Choroid plexus epithelial cell (primary cell): ENCODE measurements at regions not wholly inside any gene's neighbourhood (a gene's known extent, or its start where the extent isn't known, plus 50 kb on each side); places are given as distances from the start of the nearest gene placed in this dataset.
A peak's percentile ranks its signal among the peaks of the same experiment; 100 is the strongest.
"Not testable (repeated sequence)": the region's sequence is repeated elsewhere in the genome, so short reads cannot be mapped to it uniquely, and the experiment has no call there.

Source experiments
- DNase-seq: peaks from one replicate; pipeline ENCODE4 v3.0.0-alpha.2; 2010; ENCODE audit warnings: low read depth
- H3K4me3 ChIP-seq: 2 replicates; pipeline ENCODE4 v1.5.1; 2011; ENCODE audit warnings: low read depth, mild to moderate bottlenecking, control low read depth, low read length, moderate library complexity
- CTCF ChIP-seq: conservative IDR thresholded peaks from 2 replicates; pipeline ENCODE4 v1.5.1; 2011; ENCODE audit warnings: low read depth, mild to moderate bottlenecking, control low read depth, inconsistent platforms, low read length, moderate library complexity

DNA sequence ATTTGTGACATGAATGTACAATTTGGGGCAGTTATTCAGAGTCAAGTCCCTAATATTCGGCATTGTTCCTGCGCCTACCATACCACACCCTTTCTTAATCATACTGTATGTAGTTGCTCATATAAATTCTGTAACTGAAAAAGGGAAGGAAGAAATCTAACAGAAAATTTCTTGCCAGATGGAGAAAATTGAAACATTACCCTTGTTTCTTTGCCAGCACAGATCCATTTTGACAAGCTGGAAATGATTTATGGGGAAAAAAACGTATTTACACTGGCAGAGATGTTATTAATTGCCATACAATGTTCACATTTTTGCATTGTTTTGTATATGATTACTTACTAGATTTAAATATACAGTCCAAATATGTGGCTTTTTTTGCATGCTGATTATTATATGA lies 363.8 kb upstream of the PKN2 start:
- no peak for TF ChIP-seq CTCF
- H3K4me3 ChIP-seq: no peak overlapping the region
- DNase-seq: no peak

- no peak for DNase-seq
- no peak overlapping the region for H3K4me3 ChIP-seq
- TF ChIP-seq CTCF: no peak
These were observed 362.4 kb upstream of the PKN2 start for GRCh38 chr1:88321706-88322105.

DNA sequence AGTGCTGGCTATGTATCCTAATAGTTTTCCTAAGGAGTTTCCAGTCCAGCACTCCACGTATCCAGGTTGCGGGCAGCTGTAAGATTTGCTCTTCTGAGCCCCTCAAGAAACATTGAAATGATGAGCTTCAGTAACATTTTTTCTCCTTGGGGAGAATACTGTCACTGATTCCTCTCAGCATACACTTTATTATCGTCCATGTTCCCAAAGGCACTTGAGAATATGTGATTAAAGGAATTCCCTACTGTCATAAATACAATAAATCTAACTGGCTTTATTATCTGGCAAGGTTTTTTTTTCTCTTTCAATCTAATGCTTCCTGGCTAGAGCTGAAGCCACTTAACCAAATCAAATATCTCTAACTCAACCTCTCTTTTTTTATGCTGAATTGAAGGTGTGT lies 359.2 kb upstream of the PKN2 start:
- DNase-seq: no peak
- TF ChIP-seq CTCF: no peak
- no peak overlapping the region for H3K4me3 ChIP-seq

DNA sequence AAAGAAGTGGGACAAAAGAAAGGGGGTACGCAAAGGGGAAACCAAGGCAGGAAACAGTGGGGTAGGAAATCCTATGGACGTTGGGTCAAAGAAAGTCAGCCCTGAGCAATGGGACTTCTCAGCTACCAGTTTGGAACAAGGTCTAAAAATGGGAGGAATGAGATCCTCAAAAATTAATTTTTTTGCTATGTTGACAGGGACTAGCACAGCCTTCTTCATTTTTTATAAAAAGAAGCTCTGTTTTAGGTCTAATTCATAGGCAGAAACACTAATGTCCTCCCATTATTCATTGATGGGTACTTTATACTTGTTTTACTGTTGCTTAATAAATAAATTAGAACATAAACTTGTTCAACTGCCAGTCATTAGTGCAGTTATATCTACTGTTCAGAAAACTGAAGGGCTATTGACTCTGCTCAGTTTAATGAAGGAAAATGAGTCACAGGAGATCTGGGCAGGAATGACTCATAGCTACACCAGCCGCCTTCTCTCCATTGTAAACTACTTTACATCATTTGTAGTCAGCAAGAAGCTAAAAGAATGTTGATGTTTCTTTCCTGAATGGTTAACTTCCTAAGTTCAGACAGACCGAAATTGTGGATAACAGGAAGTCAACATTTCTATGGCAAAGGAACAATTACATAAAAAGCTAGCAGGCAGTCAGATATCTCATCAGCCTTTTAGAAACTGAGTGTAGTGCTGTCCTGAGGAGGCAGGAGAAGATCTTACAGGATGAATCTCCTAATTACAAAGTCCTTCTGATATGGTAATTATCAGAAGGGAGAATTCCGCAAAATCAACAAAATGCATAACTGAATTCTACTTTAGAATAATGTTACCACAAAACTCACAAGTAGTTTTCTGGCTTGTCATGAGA lies 356.4 kb upstream of the PKN2 start:
- H3K4me3 ChIP-seq: no peak overlapping the region
- peak; percentile 59 for DNase-seq
- TF ChIP-seq CTCF: no peak

DNA sequence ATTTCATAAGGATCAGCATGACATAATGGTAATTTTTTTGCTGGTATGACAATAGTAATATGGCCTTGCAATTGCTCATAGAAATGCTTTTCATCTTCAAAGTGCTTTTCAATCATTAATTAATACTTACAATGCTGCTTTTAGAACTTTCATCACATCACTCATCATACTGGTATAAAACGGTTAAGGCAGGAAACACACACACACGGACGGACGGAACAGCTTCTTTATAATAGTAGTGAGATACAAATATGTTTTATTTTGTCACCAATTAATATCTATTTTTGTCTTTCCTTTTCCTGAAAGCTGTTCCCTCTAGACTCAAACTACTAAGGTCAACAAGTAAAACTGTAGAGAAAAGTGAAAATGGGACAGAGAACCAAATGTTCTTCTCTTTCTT lies 353.9 kb upstream of the PKN2 start:
- no peak overlapping the region for H3K4me3 ChIP-seq
- DNase-seq: no peak
- no peak for TF ChIP-seq CTCF

- no peak for TF ChIP-seq CTCF
- no peak for DNase-seq
These were observed 350.9 kb upstream of the PKN2 start for GRCh38 chr1:88333086-88333695.

GRCh38 chr1:88341447-88341846 lies 342.6 kb upstream of the PKN2 start:
- no peak overlapping the region for H3K4me3 ChIP-seq
- DNase-seq: no peak
- TF ChIP-seq CTCF: no peak

More at GRCh38 chr1:88333086-88333695, 350.9 kb upstream of the PKN2 start:
- no peak overlapping the region for H3K4me3 ChIP-seq

GRCh38 chr1:88342081-88342480 lies 342.0 kb upstream of the PKN2 start:
- not testable (repeated sequence) for DNase-seq, H3K4me3 ChIP-seq
